DND-41 (cell line): ENCODE measurements at regions not wholly inside any gene's neighbourhood (a gene's known extent, or its start where the extent isn't known, plus 50 kb on each side); places are given as distances from the start of the nearest gene placed in this dataset.

Experiments
- ATAC-seq: fragments of 200-7000 bp; cut with Tn5 transposase; 3 replicates; pipeline ENCODE4 v1.9.1; 2021; ENCODE audit warnings: low read depth; ENCODE audit not compliant: insufficient read depth
- DNase-seq: peaks from one replicate; pipeline ENCODE4 v3.0.0-alpha.2; 2020
- H2AFZ ChIP-seq: 2 replicates; pipeline ENCODE4 v1.6.0; 2012; ENCODE audit warnings: low read depth, low read length
- H3K27ac ChIP-seq: 2 replicates; pipeline ENCODE4 v1.5.1; 2012; ENCODE audit warnings: low read length, inconsistent platforms
- H3K27me3 ChIP-seq: fragments of 200-600 bp; sonication (generic); 2 replicates; pipeline ENCODE4 v1.6.0; 2012; ENCODE audit warnings: low read length, mild to moderate bottlenecking, inconsistent platforms; ENCODE audit not compliant: insufficient read depth, poor library complexity
- H3K36me3 ChIP-seq: 2 replicates; pipeline ENCODE4 v1.5.1; 2012; ENCODE audit warnings: low read length, inconsistent platforms; ENCODE audit not compliant: insufficient read depth
- H3K4me1 ChIP-seq: 2 replicates; pipeline ENCODE4 v1.5.1; 2012; ENCODE audit warnings: mild to moderate bottlenecking, low read length; ENCODE audit not compliant: insufficient read depth
- H3K4me2 ChIP-seq: 2 replicates; pipeline ENCODE4 v1.6.0; 2012; ENCODE audit warnings: mild to moderate bottlenecking, moderate library complexity, low read length, inconsistent platforms; ENCODE audit not compliant: insufficient read depth
- H3K4me3 ChIP-seq, 2 experiments: fragments of 200-600 bp in 1 of 2; shearing (Covaris generic) in 1 of 2; 2 replicates each; pipeline ENCODE4 v1.5.1; 2012 to 2016; ENCODE audit warnings: inconsistent platforms in 2 of 2, low read length in 2 of 2, mild to moderate bottlenecking in 2 of 2, low read depth in 1 of 2, moderate library complexity in 1 of 2
- H3K79me2 ChIP-seq: 2 replicates; pipeline ENCODE4 v1.6.0; 2012; ENCODE audit warnings: low read length, inconsistent platforms; ENCODE audit not compliant: insufficient read depth
- H3K9ac ChIP-seq: 2 replicates; pipeline ENCODE4 v1.6.0; 2012; ENCODE audit warnings: low read depth, mild to moderate bottlenecking, inconsistent platforms, low read length, moderate library complexity
- H3K9me3 ChIP-seq: 2 replicates; pipeline ENCODE4 v1.5.1; 2012; ENCODE audit warnings: low read length, moderate library complexity, mild to moderate bottlenecking, inconsistent platforms; ENCODE audit not compliant: insufficient read depth, severe bottlenecking
- H4K20me1 ChIP-seq: 2 replicates; pipeline ENCODE4 v1.6.0; 2012; ENCODE audit warnings: low read length; ENCODE audit not compliant: insufficient read depth
- EZH2 ChIP-seq: IDR thresholded peaks from 3 replicates; pipeline ENCODE4 v1.6.1; 2012; ENCODE audit warnings: borderline replicate concordance, low read depth, mild to moderate bottlenecking, moderate library complexity, low read length, inconsistent platforms; ENCODE audit not compliant: severe bottlenecking
- TF ChIP-seq, protein P1 (sequence below): IDR thresholded peaks from 2 replicates; pipeline ENCODE4 v1.5.1; 2012; ENCODE audit warnings: borderline replicate concordance, low read length, moderate library complexity, mild to moderate bottlenecking; ENCODE audit not compliant: poor library complexity, severe bottlenecking; ENCODE audit errors: extremely low read depth

DNA sequence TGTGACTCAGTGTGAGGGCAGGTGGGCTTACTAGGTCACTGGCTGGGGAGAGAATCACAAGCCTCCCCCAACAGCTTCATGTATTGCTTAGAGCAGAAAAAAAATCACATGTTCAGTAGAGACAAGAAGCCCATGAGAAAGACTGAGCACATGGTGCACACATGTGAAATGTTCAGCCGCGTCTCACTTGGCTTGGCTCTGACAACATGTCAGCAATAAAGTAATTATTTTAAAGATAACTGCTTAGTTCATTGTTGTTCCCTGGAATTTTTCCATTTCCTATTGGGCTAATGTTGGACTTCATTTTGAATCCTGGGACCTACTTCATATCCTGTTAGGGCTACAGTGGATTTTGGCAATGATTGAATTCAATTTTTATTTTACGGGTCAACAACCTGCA lies 222.6 kb downstream of the C6orf118 start:
- H3K79me2 ChIP-seq: no peaks in the 10 kb centered on the region
- H3K36me3 ChIP-seq: no peaks in the 10 kb centered on the region
- H4K20me1 ChIP-seq: no peaks in the 10 kb centered on the region
- no peak overlapping the region for H3K4me2 ChIP-seq
- no peaks in the 10 kb centered on the region for H3K27me3 ChIP-seq
- H2AFZ ChIP-seq: no peak overlapping the region
- DNase-seq (no peak), ATAC-seq (no peak)
- no peak overlapping the region for H3K9ac ChIP-seq
- TF ChIP-seq, protein P1, sequence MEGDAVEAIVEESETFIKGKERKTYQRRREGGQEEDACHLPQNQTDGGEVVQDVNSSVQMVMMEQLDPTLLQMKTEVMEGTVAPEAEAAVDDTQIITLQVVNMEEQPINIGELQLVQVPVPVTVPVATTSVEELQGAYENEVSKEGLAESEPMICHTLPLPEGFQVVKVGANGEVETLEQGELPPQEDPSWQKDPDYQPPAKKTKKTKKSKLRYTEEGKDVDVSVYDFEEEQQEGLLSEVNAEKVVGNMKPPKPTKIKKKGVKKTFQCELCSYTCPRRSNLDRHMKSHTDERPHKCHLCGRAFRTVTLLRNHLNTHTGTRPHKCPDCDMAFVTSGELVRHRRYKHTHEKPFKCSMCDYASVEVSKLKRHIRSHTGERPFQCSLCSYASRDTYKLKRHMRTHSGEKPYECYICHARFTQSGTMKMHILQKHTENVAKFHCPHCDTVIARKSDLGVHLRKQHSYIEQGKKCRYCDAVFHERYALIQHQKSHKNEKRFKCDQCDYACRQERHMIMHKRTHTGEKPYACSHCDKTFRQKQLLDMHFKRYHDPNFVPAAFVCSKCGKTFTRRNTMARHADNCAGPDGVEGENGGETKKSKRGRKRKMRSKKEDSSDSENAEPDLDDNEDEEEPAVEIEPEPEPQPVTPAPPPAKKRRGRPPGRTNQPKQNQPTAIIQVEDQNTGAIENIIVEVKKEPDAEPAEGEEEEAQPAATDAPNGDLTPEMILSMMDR: no peak
- TF ChIP-seq EZH2: no peak
- no peak overlapping the region for H3K4me3 ChIP-seq
- H3K4me1 ChIP-seq: no peaks in the 10 kb centered on the region
- no peak overlapping the region for H3K27ac ChIP-seq
- H3K9me3 ChIP-seq: no peaks in the 10 kb centered on the region

DNA sequence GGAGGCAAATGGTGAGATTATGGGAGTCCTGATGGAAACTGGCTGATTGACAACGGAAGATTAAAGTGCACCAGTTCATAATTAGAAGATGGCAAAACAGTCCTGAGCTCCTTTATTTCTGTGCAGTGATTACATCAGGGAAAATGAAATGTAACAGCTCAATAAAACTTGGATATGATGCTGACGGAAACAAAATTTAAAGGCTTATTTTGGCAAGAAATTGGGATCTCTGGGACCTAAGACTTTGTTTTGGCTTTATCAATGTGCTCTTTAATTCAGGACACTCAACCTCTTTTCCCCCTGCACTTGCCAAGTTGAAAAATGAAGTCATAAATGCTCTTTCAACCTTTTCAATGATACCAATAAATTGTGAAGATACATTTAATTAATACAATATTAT lies 226.8 kb downstream of the C6orf118 start:
- H3K9me3 ChIP-seq: no peaks in the 10 kb centered on the region
- no peaks in the 10 kb centered on the region for H3K36me3 ChIP-seq
- no peaks in the 10 kb centered on the region for H3K79me2 ChIP-seq
- ATAC-seq: no peak
- no peak overlapping the region for H3K9ac ChIP-seq
- no peak overlapping the region for H3K4me2 ChIP-seq
- H3K27me3 ChIP-seq: no peaks in the 10 kb centered on the region
- H3K27ac ChIP-seq: no peak overlapping the region
- no peak for DNase-seq
- no peak for TF ChIP-seq EZH2
- TF ChIP-seq, protein P1: no peak
- H3K4me1 ChIP-seq: no peaks in the 10 kb centered on the region
- H4K20me1 ChIP-seq: no peaks in the 10 kb centered on the region
- no peak overlapping the region for H2AFZ ChIP-seq
- no peak overlapping the region for H3K4me3 ChIP-seq

DNA sequence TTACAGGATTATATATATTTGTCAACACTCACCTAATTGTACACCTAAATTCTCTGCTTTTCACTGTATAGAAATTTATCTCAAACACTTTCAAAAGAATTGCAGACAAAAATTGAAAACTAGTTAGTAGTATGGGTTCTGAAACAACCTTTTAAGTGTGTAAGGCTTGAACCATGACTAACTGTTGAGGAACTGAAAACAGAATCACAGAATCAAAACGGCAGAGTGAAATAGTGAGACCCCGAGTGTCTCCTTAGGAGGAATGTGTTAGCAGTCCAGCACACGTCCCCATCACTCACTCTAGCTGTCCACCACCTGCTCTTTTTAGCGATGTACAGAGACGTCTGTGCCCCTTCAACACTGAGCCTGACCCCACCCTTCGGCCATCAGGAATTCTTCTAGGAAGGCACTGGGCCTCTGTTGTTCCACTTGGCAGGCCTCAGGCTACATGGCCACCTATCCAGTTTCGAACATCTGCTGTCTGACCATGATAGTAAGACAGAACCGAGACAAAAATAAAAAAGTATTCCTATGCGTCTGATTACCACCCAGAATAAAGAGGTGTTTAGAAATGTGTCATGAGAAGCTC lies 227.4 kb downstream of the C6orf118 start:
- no peak for ATAC-seq
- Histone ChIP-seq H3K4me2 (no peak overlapping the region), H4K20me1 (no peaks in the 10 kb centered on the region), H3K4me1 (no peaks in the 10 kb centered on the region), H2AFZ (no peak overlapping the region), H3K9ac (no peak overlapping the region), H3K9me3 (no peaks in the 10 kb centered on the region), H3K36me3 (no peaks in the 10 kb centered on the region), H3K4me3 (no peak overlapping the region; a peak in 1 of 4 replicates), H3K27ac (no peak overlapping the region), H3K27me3 (no peaks in the 10 kb centered on the region), H3K79me2 (no peaks in the 10 kb centered on the region)
- DNase-seq: no peak
- no peak for TF ChIP-seq EZH2
- TF ChIP-seq, protein P1: no peak

DNA sequence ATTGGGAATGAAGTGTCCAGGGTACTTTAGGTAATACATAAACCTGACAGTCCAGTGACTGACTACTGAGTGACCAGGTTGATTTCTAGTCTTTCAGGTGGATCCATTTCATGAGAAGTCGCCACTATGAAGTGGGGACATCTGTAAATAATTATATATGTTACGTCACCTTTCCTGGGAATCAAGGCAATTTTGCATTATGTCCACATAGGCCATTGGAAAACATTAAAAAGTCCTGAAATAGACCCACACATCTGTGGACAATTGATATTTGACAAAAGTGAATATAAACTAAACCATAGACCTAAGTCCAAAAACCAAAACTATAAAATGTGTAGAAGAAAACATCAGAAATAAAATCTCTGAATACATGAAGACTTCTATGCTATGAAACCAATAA lies 231.5 kb downstream of the C6orf118 start:
- H3K4me1 ChIP-seq: no peaks in the 10 kb centered on the region
- H3K9ac ChIP-seq: no peak overlapping the region
- DNase-seq (no peak), ATAC-seq (no peak)
- TF ChIP-seq, protein P1: no peak
- TF ChIP-seq EZH2: no peak
- no peaks in the 10 kb centered on the region for H4K20me1 ChIP-seq
- no peak overlapping the region for H2AFZ ChIP-seq
- no peaks in the 10 kb centered on the region for H3K9me3 ChIP-seq
- H3K79me2 ChIP-seq: no peaks in the 10 kb centered on the region
- H3K4me2 ChIP-seq: no peak overlapping the region
- no peaks in the 10 kb centered on the region for H3K36me3 ChIP-seq
- H3K4me3 ChIP-seq: no peak overlapping the region
- H3K27me3 ChIP-seq: no peaks in the 10 kb centered on the region
- H3K27ac ChIP-seq: no peak overlapping the region
